HepG2 (cell line): ENCODE measurements at regions not wholly inside any gene's neighbourhood (a gene's known extent, or its start where the extent isn't known, plus 50 kb on each side); places are given as distances from the start of the nearest gene placed in this dataset.

ENCODE experiments used
- ATAC-seq: fragments of 200-7000 bp; cut with Tn5 transposase; 3 replicates; pipeline ENCODE4 v1.9.1; 2020; ENCODE audit warnings: mild to moderate bottlenecking, moderate library complexity
- BruUV-seq: library from RNA; stranded (reverse); fragments of 400-500 nt; replicated peaks from 2 replicates; lab custom pipeline; 2021; lab: Mats Ljungman, UMichigan
- CTCF ChIA-PET: fragments of 300-600 bp; formaldehyde crosslinking; extraction: SDS; loops from one replicate; lab custom pipeline; 2021; ENCODE audit warnings: low total read pairs, inconsistent platforms, low intra/inter-chr PET ratio; lab: Yijun Ruan, JAX
- POLR2A ChIA-PET: fragments of 350-600 bp; sonication (Branson Sonifier 250); formaldehyde crosslinking; loops from one replicate; lab custom pipeline; 2020; ENCODE audit warnings: antibody characterized with exemption, inconsistent platforms; lab: Yijun Ruan, JAX
- DNase-seq: peaks from one replicate; pipeline ENCODE4 v3.0.0-alpha.2; 2015; ENCODE audit warnings: low spot score
- FAIRE-seq: peaks from 3 replicates; lab custom pipeline; 2011; peaks lifted over from hg19 to GRCh38; lab: Jason Lieb, UNC
- H2AFZ ChIP-seq: one replicate; pipeline ENCODE4 v1.6.1; 2011; ENCODE audit warnings: low read length, inconsistent platforms
- H3K27ac ChIP-seq: fragments of 300-600 bp; 3 replicates; pipeline ENCODE4 v1.8.0; 2011; ENCODE audit warnings: mixed run types, mild to moderate bottlenecking, mixed read lengths, low read length, inconsistent platforms; ENCODE audit not compliant: insufficient read depth; ENCODE audit errors: extremely low read length
- H3K27me3 ChIP-seq, 2 experiments: fragments of 200-600 bp in 1 of 2; 2 replicates in 1 of 2; 3 replicates in 1 of 2; pipeline versions ENCODE4 v1.6.0 to v1.8.0; 2011; ENCODE audit warnings: low read length in 2 of 2, mild to moderate bottlenecking in 2 of 2, moderate library complexity in 2 of 2, inconsistent platforms in 1 of 2; ENCODE audit not compliant: insufficient read depth in 2 of 2, control insufficient read depth in 1 of 2
- H3K36me3 ChIP-seq, 2 experiments: fragments of 200-600 bp in 1 of 2; replicated peaks in 1 of 2; 2 replicates in 1 of 2; 3 replicates in 1 of 2; pipeline versions ENCODE4 v1.5.1 to v1.8.0; 2011; ENCODE audit warnings: low read length in 2 of 2, inconsistent platforms in 1 of 2; ENCODE audit not compliant: insufficient read depth in 2 of 2, control insufficient read depth in 1 of 2
- H3K4me1 ChIP-seq: 2 replicates; pipeline ENCODE4 v1.5.1; 2012; ENCODE audit warnings: low read length, inconsistent platforms; ENCODE audit not compliant: insufficient read depth
- H3K4me2 ChIP-seq: 2 replicates; pipeline ENCODE4 v1.6.0; 2011; ENCODE audit warnings: low read depth, low read length, inconsistent platforms
- H3K4me3 ChIP-seq, 3 experiments: fragments of 200-600 bp in 1 of 3; sonication (generic), shearing (Covaris generic) in 1 of 3; replicated peaks in 1 of 3; 2 replicates each; pipeline ENCODE4 v1.5.1; 2011 to 2016; ENCODE audit warnings: low read length in 3 of 3, inconsistent platforms in 2 of 3, low read depth in 2 of 3, mild to moderate bottlenecking in 2 of 3, control low read depth in 1 of 3, mixed read lengths in 1 of 3; ENCODE audit not compliant: insufficient read depth in 1 of 3
- H3K79me2 ChIP-seq: one replicate; pipeline ENCODE4 v1.6.1; 2011; ENCODE audit warnings: low read length, inconsistent platforms; ENCODE audit not compliant: insufficient read depth
- H3K9ac ChIP-seq: 2 replicates; pipeline ENCODE4 v1.6.0; 2011; ENCODE audit warnings: mild to moderate bottlenecking, low read depth, low read length, inconsistent platforms; ENCODE audit not compliant: insufficient read depth
- H3K9me3 ChIP-seq: 2 replicates; pipeline ENCODE4 v1.5.1; 2012; ENCODE audit warnings: mild to moderate bottlenecking, low read length
- H4K20me1 ChIP-seq: 2 replicates; pipeline ENCODE4 v1.6.0; 2011; ENCODE audit warnings: inconsistent platforms, mild to moderate bottlenecking, low read length, moderate library complexity; ENCODE audit not compliant: insufficient read depth
- CEBPG ChIP-seq: IDR thresholded peaks from 2 replicates; pipeline ENCODE4 v1.6.1; 2016
- FOXC1 ChIP-seq: sonication (generic); formaldehyde crosslinking; IDR thresholded peaks from 2 replicates; pipeline ENCODE4 v1.8.0; 2022; ENCODE audit warnings: mild to moderate bottlenecking, missing genetic modification reagents, borderline replicate concordance
- GTF3A ChIP-seq: sonication (generic); formaldehyde crosslinking; conservative IDR thresholded peaks from 2 replicates; pipeline ENCODE4 v1.4.0; 2020; ENCODE audit warnings: mild to moderate bottlenecking, missing genetic modification reagents
- HMG20B ChIP-seq: conservative IDR thresholded peaks from 2 replicates; pipeline ENCODE4 v1.6.1; 2016; ENCODE audit warnings: missing genetic modification reagents, missing compliant biosample characterization
- HNF4A ChIP-seq: sonication (generic); formaldehyde crosslinking; IDR thresholded peaks from 2 replicates; pipeline ENCODE4 v1.4.0; 2020; ENCODE audit warnings: missing genetic modification reagents
- HNRNPUL1 ChIP-seq: fragments of 200-400 bp; formaldehyde crosslinking; IDR thresholded peaks from 2 replicates; pipeline ENCODE4 v1.6.1; 2017; ENCODE audit warnings: low read depth, mild to moderate bottlenecking, low read length, moderate library complexity
- MAFG ChIP-seq: sonication (generic); formaldehyde crosslinking; IDR thresholded peaks from 2 replicates; pipeline ENCODE4 v1.5.1; 2020; ENCODE audit warnings: mild to moderate bottlenecking, missing genetic modification reagents
- PCBP2 ChIP-seq: fragments of 200-400 bp; formaldehyde crosslinking; optimal IDR thresholded peaks from 2 replicates; pipeline ENCODE3; 2018; ENCODE audit warnings: low read length, low read depth; ENCODE audit not compliant: poor library complexity, severe bottlenecking
- RBFOX2 ChIP-seq: fragments of 200-400 bp; formaldehyde crosslinking; IDR thresholded peaks from 2 replicates; pipeline ENCODE4 v1.6.1; 2017; ENCODE audit warnings: low read depth, mild to moderate bottlenecking, low read length
- SIX4 ChIP-seq: sonication (generic); formaldehyde crosslinking; IDR thresholded peaks from 2 replicates; pipeline ENCODE4 v1.4.0; 2020; ENCODE audit warnings: missing genetic modification reagents
- SRF ChIP-seq: IDR thresholded peaks from 2 replicates; pipeline ENCODE4 v1.6.1; 2011; ENCODE audit warnings: mild to moderate bottlenecking, low read depth, low read length, moderate library complexity
- TAF1 ChIP-seq: sonication (generic); formaldehyde crosslinking; IDR thresholded peaks from 2 replicates; pipeline ENCODE4 v1.4.0; 2020; ENCODE audit warnings: missing genetic modification reagents
- ZNF10 ChIP-seq: sonication (generic); formaldehyde crosslinking; IDR thresholded peaks from 2 replicates; pipeline ENCODE4 v1.4.0; 2020; ENCODE audit warnings: mild to moderate bottlenecking, low read depth, missing genetic modification reagents, borderline replicate concordance
- ZNF75D ChIP-seq: sonication (generic); formaldehyde crosslinking; IDR thresholded peaks from 2 replicates; pipeline ENCODE4 v1.8.1; 2023; ENCODE audit warnings: missing genetic modification reagents, mild to moderate bottlenecking, borderline replicate concordance
- WGBS: methylation state at CpG from one replicate; pipeline ENCODE4 v1.1.6; 2017; ENCODE audit warnings: low lambda C conversion rate; 5-methylcytosine and 5-hydroxymethylcytosine counted together
- in situ Hi-C: cut with HindIII; loops from 2 replicates; pipeline ENCODE4 v1.10.0; 2017; ENCODE audit warnings: low pct_unique_long_range_greater_than_20kb; ENCODE audit not compliant: extremely low pct_ligation_motif_present
- intact Hi-C: fragments of 100-400 bp; cut with micrococcal nuclease; formaldehyde crosslinking; loops from one replicate; pipeline ENCODE4 v1.10.0; 2022; ENCODE audit not compliant: unreplicated experiment
- TF ChIP-seq, protein P1 (sequence below): sonication (generic); formaldehyde crosslinking; IDR thresholded peaks from 2 replicates; pipeline ENCODE4 v1.8.0; 2022; ENCODE audit warnings: mild to moderate bottlenecking, missing genetic modification reagents, moderate library complexity
- TF ChIP-seq, protein P2 (sequence below): sonication (generic); formaldehyde crosslinking; IDR thresholded peaks from 2 replicates; pipeline ENCODE4 v1.9.0; 2021; ENCODE audit warnings: missing genetic modification reagents, mild to moderate bottlenecking, borderline replicate concordance
- TF ChIP-seq, protein P3 (sequence below): sonication (generic); formaldehyde crosslinking; IDR thresholded peaks from 2 replicates; pipeline ENCODE4 v1.4.0; 2020; ENCODE audit warnings: missing genetic modification reagents, mild to moderate bottlenecking, borderline replicate concordance
- TF ChIP-seq, protein P4 (sequence below): sonication (generic); formaldehyde crosslinking; IDR thresholded peaks from 2 replicates; pipeline ENCODE4 v1.5.0; 2020; ENCODE audit warnings: mild to moderate bottlenecking, low read depth, missing genetic modification reagents, borderline replicate concordance

DNA sequence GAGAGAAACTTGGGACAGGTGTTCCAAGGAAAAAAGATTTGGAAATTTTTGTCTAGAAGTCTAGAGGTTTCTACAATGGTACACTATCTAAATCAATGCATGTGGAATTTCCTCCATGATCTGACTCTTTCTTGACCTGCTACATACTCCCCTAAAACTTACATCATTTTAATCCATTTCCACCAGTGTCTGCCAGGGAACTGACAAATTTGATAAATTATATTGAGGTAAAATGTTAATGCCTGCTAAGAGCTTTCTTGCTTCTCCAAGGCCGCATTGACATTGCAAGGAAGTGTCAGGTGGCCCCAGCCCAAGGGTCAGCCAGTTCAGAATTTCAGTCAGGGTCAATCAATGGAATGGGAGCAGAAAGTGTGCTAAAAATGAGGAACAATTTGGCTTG, 163.4 kb upstream of the FBXL17 start:
- Histone ChIP-seq H2AFZ (no peak overlapping the region), H3K79me2 (no peaks in the 10 kb centered on the region), H3K9ac (no peak overlapping the region), H3K27me3 (no peaks in the 10 kb centered on the region; a peak in 1 of 5 replicates), H3K4me1 (no peaks in the 10 kb centered on the region), H3K4me3 (no peak overlapping the region), H3K27ac (no peak overlapping the region), H3K4me2 (no peak overlapping the region), H3K9me3 (no peaks in the 10 kb centered on the region), H3K36me3 (no peaks in the 10 kb centered on the region), H4K20me1 (no peaks in the 10 kb centered on the region)
- WGBS, result 0% methylated on average over 1 of the region's 1 CpG
- ATAC-seq (no peak), DNase-seq (no peak), FAIRE-seq (no peak)
- no TSS peak for BruUV-seq
- TF ChIP-seq HMG20B (CRISPR knock-in tag) (no peak), MAFG (CRISPR knock-in tag) (no peak), GTF3A (CRISPR knock-in tag) (no peak), SRF (no peak), PCBP2 (no peak), SIX4 (CRISPR knock-in tag) (no peak), ZNF10 (CRISPR knock-in tag) (no peak), HNRNPUL1 (no peak), FOXC1 (CRISPR knock-in tag) (no peak), CEBPG (CRISPR knock-in tag) (no peak), HNF4A (CRISPR knock-in tag) (no peak), ZNF75D (CRISPR knock-in tag) (no peak), RBFOX2 (no peak), TAF1 (CRISPR knock-in tag) (no peak)
- TF ChIP-seq, protein P1, sequence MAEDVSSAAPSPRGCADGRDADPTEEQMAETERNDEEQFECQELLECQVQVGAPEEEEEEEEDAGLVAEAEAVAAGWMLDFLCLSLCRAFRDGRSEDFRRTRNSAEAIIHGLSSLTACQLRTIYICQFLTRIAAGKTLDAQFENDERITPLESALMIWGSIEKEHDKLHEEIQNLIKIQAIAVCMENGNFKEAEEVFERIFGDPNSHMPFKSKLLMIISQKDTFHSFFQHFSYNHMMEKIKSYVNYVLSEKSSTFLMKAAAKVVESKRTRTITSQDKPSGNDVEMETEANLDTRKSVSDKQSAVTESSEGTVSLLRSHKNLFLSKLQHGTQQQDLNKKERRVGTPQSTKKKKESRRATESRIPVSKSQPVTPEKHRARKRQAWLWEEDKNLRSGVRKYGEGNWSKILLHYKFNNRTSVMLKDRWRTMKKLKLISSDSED, result no peak
- TF ChIP-seq, protein P2, sequence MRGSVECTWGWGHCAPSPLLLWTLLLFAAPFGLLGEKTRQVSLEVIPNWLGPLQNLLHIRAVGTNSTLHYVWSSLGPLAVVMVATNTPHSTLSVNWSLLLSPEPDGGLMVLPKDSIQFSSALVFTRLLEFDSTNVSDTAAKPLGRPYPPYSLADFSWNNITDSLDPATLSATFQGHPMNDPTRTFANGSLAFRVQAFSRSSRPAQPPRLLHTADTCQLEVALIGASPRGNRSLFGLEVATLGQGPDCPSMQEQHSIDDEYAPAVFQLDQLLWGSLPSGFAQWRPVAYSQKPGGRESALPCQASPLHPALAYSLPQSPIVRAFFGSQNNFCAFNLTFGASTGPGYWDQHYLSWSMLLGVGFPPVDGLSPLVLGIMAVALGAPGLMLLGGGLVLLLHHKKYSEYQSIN, result no peak
- TF ChIP-seq, protein P3, sequence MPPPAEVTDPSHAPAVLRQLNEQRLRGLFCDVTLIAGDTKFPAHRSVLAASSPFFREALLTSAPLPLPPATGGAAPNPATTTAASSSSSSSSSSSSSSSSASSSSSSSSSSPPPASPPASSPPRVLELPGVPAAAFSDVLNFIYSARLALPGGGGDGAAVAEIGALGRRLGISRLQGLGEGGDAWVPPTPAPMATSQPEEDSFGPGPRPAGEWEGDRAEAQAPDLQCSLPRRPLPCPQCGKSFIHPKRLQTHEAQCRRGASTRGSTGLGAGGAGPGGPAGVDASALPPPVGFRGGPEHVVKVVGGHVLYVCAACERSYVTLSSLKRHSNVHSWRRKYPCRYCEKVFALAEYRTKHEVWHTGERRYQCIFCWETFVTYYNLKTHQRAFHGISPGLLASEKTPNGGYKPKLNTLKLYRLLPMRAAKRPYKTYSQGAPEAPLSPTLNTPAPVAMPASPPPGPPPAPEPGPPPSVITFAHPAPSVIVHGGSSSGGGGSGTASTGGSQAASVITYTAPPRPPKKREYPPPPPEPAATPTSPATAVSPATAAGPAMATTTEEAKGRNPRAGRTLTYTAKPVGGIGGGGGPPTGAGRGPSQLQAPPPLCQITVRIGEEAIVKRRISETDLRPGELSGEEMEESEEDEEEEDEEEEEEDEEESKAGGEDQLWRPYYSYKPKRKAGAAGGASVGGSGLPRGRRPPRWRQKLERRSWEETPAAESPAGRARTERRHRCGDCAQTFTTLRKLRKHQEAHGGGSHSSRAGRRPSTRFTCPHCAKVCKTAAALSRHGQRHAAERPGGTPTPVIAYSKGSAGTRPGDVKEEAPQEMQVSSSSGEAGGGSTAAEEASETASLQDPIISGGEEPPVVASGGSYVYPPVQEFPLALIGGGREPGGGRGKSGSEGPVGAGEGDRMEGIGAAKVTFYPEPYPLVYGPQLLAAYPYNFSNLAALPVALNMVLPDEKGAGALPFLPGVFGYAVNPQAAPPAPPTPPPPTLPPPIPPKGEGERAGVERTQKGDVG (CRISPR knock-in tag), result no peak
- TF ChIP-seq, protein P4, sequence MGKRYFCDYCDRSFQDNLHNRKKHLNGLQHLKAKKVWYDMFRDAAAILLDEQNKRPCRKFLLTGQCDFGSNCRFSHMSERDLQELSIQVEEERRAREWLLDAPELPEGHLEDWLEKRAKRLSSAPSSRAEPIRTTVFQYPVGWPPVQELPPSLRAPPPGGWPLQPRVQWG (CRISPR knock-in tag), result no peak
- POLR2A ChIA-PET, result no interaction called here
- CTCF ChIA-PET, result no interaction called here
- in situ Hi-C loops (no loop called here), intact Hi-C loops (no loop called here)
